Endothelial cell of umbilical vein (primary cell): ENCODE measurements at regions not wholly inside any gene's neighbourhood (a gene's known extent, or its start where the extent isn't known, plus 50 kb on each side); places are given as distances from the start of the nearest gene placed in this dataset.

Source experiments
- BruUV-seq: library from RNA; stranded (reverse); fragments of 400-500 nt; replicated peaks from 2 replicates; lab custom pipeline; 2021; lab: Mats Ljungman, UMichigan
- CTCF ChIA-PET: fragments of 300-600, 350-600 bp; sonication (Branson Sonifier 250); formaldehyde crosslinking; loops from one replicate; lab custom pipeline; 2021; ENCODE audit warnings: antibody characterized with exemption, inconsistent platforms; lab: Charles Lee
- POLR2A ChIA-PET: fragments of 300-600, 350-600 bp; sonication (Branson Sonifier 250); formaldehyde crosslinking; loops from one replicate; lab custom pipeline; 2021; ENCODE audit warnings: antibody characterized with exemption, inconsistent platforms; lab: Charles Lee
- DNase-seq: peaks from one replicate; pipeline ENCODE4 v3.0.0-alpha.2; 2011; ENCODE audit warnings: low read depth, low spot score
- FAIRE-seq: peaks from 2 replicates; lab custom pipeline; 2011; peaks lifted over from hg19 to GRCh38; lab: Jason Lieb, UNC
- H2AFZ ChIP-seq: 2 replicates; pipeline ENCODE4 v1.6.0; 2012; ENCODE audit warnings: low read depth, low read length, control low read depth, inconsistent platforms
- H3K27ac ChIP-seq: 2 replicates; pipeline ENCODE4 v1.5.1; 2011; ENCODE audit warnings: low read depth, mild to moderate bottlenecking, control low read depth, low read length, moderate library complexity; ENCODE audit not compliant: insufficient read depth
- H3K27me3 ChIP-seq, 2 experiments: 2 replicates each; pipeline versions ENCODE4 v1.6.0 to v1.6.1; 2011; ENCODE audit warnings: low read length in 2 of 2, mixed read lengths in 1 of 2; ENCODE audit not compliant: control insufficient read depth in 2 of 2, insufficient read depth in 2 of 2
- H3K36me3 ChIP-seq, 2 experiments: 2 replicates in 1 of 2; 3 replicates in 1 of 2; pipeline ENCODE4 v1.5.1; 2011; ENCODE audit warnings: low read length in 2 of 2, mild to moderate bottlenecking in 1 of 2, moderate library complexity in 1 of 2; ENCODE audit not compliant: control insufficient read depth in 2 of 2, insufficient read depth in 2 of 2; ENCODE audit errors: extremely low read depth in 1 of 2
- H3K4me1 ChIP-seq: 3 replicates; pipeline ENCODE4 v1.5.1; 2011; ENCODE audit warnings: mild to moderate bottlenecking, low read length; ENCODE audit not compliant: control insufficient read depth, insufficient read depth; ENCODE audit errors: extremely low read depth
- H3K4me2 ChIP-seq: 2 replicates; pipeline ENCODE4 v1.6.1; 2011; ENCODE audit warnings: low read length, control low read depth, mixed read lengths; ENCODE audit not compliant: insufficient read depth
- H3K4me3 ChIP-seq, 3 experiments: fragments of 200-600 bp in 1 of 3; sonication (generic), shearing (Covaris generic) in 1 of 3; replicated peaks in 1 of 3; 2 replicates each; pipeline ENCODE4 v1.5.1; 2011 to 2016; ENCODE audit warnings: control low read depth in 3 of 3, low read length in 3 of 3, mild to moderate bottlenecking in 2 of 3, inconsistent platforms in 1 of 3, low read depth in 1 of 3, moderate library complexity in 1 of 3; ENCODE audit not compliant: insufficient read depth in 1 of 3
- H3K79me2 ChIP-seq: 2 replicates; pipeline ENCODE4 v1.6.0; 2012; ENCODE audit warnings: low read length, inconsistent platforms; ENCODE audit not compliant: control insufficient read depth, insufficient read depth
- H3K9ac ChIP-seq: replicated peaks from 2 replicates; pipeline ENCODE3; 2011; ENCODE audit warnings: low read length, control low read depth; ENCODE audit not compliant: insufficient read depth; ENCODE audit errors: extremely low read depth
- H3K9me1 ChIP-seq: replicated peaks from 3 replicates; pipeline ENCODE4 v1.6.0; 2011; ENCODE audit warnings: mild to moderate bottlenecking, low read length; ENCODE audit not compliant: control insufficient read depth, insufficient read depth; ENCODE audit errors: extremely low read depth
- H3K9me3 ChIP-seq: replicated peaks from 2 replicates; pipeline ENCODE4 v1.5.1; 2012; ENCODE audit warnings: low read length, inconsistent platforms; ENCODE audit not compliant: control insufficient read depth, insufficient read depth
- H4K20me1 ChIP-seq: replicated peaks from 2 replicates; pipeline ENCODE3; 2011; ENCODE audit warnings: mild to moderate bottlenecking, low read length; ENCODE audit not compliant: control insufficient read depth, insufficient read depth; ENCODE audit errors: extremely low read depth
- EZH2 ChIP-seq: IDR thresholded peaks from 2 replicates; pipeline ENCODE4 v1.6.1; 2012; ENCODE audit warnings: borderline replicate concordance, low read depth, mild to moderate bottlenecking, moderate library complexity, low read length, inconsistent platforms; ENCODE audit not compliant: severe bottlenecking
- FOS ChIP-seq: IDR thresholded peaks from 2 replicates; pipeline ENCODE4 v1.6.1; 2011; ENCODE audit warnings: mild to moderate bottlenecking, low read length, moderate library complexity, borderline replicate concordance; ENCODE audit not compliant: insufficient read depth
- GATA2 ChIP-seq: IDR thresholded peaks from 2 replicates; pipeline ENCODE4 v1.7.0; 2011; ENCODE audit warnings: low read depth, mild to moderate bottlenecking, moderate library complexity, mixed read lengths, low read length; ENCODE audit not compliant: insufficient read length, insufficient read depth
- JUN ChIP-seq: IDR thresholded peaks from 2 replicates; pipeline ENCODE4 v1.6.1; 2011; ENCODE audit warnings: borderline replicate concordance, low read depth; ENCODE audit not compliant: insufficient read length, insufficient read depth
- MYC ChIP-seq: IDR thresholded peaks from one replicate; pipeline ENCODE4 v1.6.1; 2011; ENCODE audit warnings: mild to moderate bottlenecking, low read depth, low read length
- POLR2A ChIP-seq: IDR thresholded peaks from 2 replicates; pipeline ENCODE4 v1.6.1; 2012; ENCODE audit warnings: low read depth, mild to moderate bottlenecking, control low read depth, low read length
- POLR2AphosphoS5 ChIP-seq: IDR thresholded peaks from 2 replicates; pipeline ENCODE4 v1.6.1; 2012; ENCODE audit warnings: low read depth, mild to moderate bottlenecking, control low read depth, low read length, moderate library complexity; ENCODE audit not compliant: insufficient read depth
- dilution Hi-C: fragments of 300-500 bp; cut with MboI; formaldehyde crosslinking; loops from one replicate; pipeline ENCODE4 v1.15.0; 2019; ENCODE audit warnings: low sequenced_read_pairs; ENCODE audit not compliant: extremely low pct_ligation_motif_present
- intact Hi-C: fragments of 100-400 bp; cut with micrococcal nuclease; formaldehyde crosslinking; loops from one replicate; pipeline ENCODE4 v1.10.0; 2022
- TF ChIP-seq, protein P1 (sequence below): IDR thresholded peaks from 2 replicates; pipeline ENCODE4 v1.6.1; 2011; ENCODE audit not compliant: insufficient read depth, insufficient read length
- TF ChIP-seq, protein P2 (sequence below), 2 donors: IDR thresholded peaks; 1 replicate in 1 of 2; 2 replicates in 1 of 2; pipeline ENCODE4 v1.5.1; 2011; ENCODE audit warnings: low read length in 2 of 2, mild to moderate bottlenecking in 2 of 2, moderate library complexity in 2 of 2, control low read depth in 1 of 2, inconsistent platforms in 1 of 2, low read depth in 1 of 2; ENCODE audit not compliant: insufficient read depth in 1 of 2; ENCODE audit errors: extremely low read depth in 1 of 2

DNA sequence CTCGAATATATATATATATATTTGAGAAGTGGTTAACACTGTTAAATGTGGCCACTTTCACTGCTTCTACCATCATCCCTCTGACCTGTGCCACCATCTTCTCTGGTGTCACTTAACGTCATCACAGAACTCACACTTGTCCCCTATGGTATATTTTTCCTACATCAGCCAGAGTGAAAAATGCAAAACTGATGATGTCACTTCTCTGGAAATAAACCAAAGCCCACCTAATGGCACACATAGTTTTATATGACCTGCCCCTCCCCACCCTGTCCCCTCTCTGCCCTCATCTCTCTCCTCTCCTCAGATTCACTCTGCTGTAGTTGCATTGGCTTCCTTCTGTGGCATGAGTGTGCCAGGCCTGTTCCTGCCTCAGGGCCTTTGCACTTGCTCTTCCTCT lies 63.9 kb upstream of the IFNGR1 start:
- no peaks in the 10 kb centered on the region for H4K20me1 ChIP-seq
- no peak overlapping the region for H3K27ac ChIP-seq
- intact Hi-C loops (no loop called here), dilution Hi-C loops (no loop called here)
- H3K4me2 ChIP-seq, result no peak overlapping the region
- H3K4me1 ChIP-seq, result no peaks in the 10 kb centered on the region
- H3K9me3 ChIP-seq, result no peaks in the 10 kb centered on the region
- H3K27me3 ChIP-seq, result no peaks in the 10 kb centered on the region
- no peak overlapping the region for H3K9ac ChIP-seq
- no peaks in the 10 kb centered on the region for H3K79me2 ChIP-seq
- ChIA-PET POLR2A (no interaction called here), CTCF (no interaction called here)
- H2AFZ ChIP-seq, result no peak overlapping the region
- BruUV-seq, result no TSS peak
- H3K36me3 ChIP-seq, result no peaks in the 10 kb centered on the region
- no peak overlapping the region for H3K4me3 ChIP-seq
- H3K9me1 ChIP-seq, result no peaks in the 10 kb centered on the region
- TF ChIP-seq POLR2A (no peak), POLR2AphosphoS5 (no peak), JUN (no peak), EZH2 (no peak), FOS (no peak), MYC (no peak), GATA2 (no peak)
- TF ChIP-seq, protein P1, sequence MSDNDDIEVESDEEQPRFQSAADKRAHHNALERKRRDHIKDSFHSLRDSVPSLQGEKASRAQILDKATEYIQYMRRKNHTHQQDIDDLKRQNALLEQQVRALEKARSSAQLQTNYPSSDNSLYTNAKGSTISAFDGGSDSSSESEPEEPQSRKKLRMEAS, result no peak
- TF ChIP-seq, protein P2, sequence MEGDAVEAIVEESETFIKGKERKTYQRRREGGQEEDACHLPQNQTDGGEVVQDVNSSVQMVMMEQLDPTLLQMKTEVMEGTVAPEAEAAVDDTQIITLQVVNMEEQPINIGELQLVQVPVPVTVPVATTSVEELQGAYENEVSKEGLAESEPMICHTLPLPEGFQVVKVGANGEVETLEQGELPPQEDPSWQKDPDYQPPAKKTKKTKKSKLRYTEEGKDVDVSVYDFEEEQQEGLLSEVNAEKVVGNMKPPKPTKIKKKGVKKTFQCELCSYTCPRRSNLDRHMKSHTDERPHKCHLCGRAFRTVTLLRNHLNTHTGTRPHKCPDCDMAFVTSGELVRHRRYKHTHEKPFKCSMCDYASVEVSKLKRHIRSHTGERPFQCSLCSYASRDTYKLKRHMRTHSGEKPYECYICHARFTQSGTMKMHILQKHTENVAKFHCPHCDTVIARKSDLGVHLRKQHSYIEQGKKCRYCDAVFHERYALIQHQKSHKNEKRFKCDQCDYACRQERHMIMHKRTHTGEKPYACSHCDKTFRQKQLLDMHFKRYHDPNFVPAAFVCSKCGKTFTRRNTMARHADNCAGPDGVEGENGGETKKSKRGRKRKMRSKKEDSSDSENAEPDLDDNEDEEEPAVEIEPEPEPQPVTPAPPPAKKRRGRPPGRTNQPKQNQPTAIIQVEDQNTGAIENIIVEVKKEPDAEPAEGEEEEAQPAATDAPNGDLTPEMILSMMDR (IDR thresholded peaks at IDR 0.05; ENCODE audit: extremely low read depth in 1 of 2, insufficient read depth in 1 of 2, low read depth in 1 of 2, low read length in 2 of 2), result no peak
- FAIRE-seq, result no peak
- no peak for DNase-seq
